ENCODE measurements at regions not wholly inside any gene's neighbourhood (a gene's known extent, or its start where the extent isn't known, plus 50 kb on each side); places are given as distances from the start of the nearest gene placed in this dataset.

- no peak overlapping the region for H2AFZ ChIP-seq (ENCODE audit: low read depth, low read length)
- H3K9me3 ChIP-seq (ENCODE audit: low read length), result no peaks in the 10 kb centered on the region
- H3K4me3 ChIP-seq (ENCODE audit: low read length), result no peak overlapping the region
- H3K36me3 ChIP-seq (ENCODE audit: insufficient read depth, low read length), result no peaks in the 10 kb centered on the region
- no peaks in the 10 kb centered on the region for H3K27me3 ChIP-seq (ENCODE audit: insufficient read depth, low read length)
- H3K4me1 ChIP-seq (ENCODE audit: insufficient read depth, low read length), result peaks cover 6% of the 10 kb centered on the region
Observed at GRCh38 chr5:74576941-74577456, 63.5 kb downstream of the ENC1 start.

DNA sequence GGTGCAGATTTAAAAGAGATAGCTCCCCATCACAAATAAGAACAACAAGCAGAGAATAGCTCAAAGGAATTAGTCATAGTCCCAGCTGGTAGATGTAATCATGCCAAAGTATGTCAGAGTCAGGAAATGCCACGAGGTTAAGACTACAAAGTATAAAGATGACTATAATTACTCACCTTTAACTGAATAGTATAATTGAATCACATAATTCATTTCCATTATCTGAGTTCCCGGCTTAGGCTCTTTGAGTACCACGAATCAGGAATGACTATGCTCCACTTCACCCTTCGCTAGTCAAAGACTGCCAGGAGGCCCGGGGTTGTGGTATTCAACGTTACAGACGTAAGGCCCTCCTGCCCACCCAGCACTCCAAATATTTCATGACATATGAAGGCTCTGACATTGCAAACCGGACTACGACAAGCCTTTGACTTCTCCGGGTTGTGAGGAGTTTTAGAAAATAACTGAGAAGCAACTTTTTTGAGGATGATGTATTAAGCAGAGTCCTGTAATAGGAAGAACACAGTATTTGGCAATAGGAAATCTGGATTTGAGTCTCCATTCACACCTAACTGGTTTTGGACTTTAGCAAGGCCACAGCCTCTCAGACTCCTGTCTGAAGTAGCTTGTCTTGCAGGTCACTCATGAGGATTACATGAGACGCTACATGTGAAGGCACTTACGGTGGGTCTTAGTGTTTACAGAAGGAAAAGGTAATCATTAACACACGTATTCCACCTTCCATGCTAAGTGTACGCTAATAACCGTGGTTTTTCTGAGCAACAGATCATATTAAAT, 64.6 kb downstream of the ENC1 start:
- no peak overlapping the region for H2AFZ ChIP-seq (ENCODE audit: low read depth, low read length)
- H3K4me1 ChIP-seq (ENCODE audit: insufficient read depth, low read length), result peaks cover 6% of the 10 kb centered on the region
- H3K27me3 ChIP-seq (ENCODE audit: insufficient read depth, low read length), result no peaks in the 10 kb centered on the region
- no peaks in the 10 kb centered on the region for H3K9me3 ChIP-seq (ENCODE audit: low read length)
- H3K36me3 ChIP-seq (ENCODE audit: insufficient read depth, low read length), result no peaks in the 10 kb centered on the region
- H3K4me3 ChIP-seq (ENCODE audit: low read length), result no peak overlapping the region

DNA sequence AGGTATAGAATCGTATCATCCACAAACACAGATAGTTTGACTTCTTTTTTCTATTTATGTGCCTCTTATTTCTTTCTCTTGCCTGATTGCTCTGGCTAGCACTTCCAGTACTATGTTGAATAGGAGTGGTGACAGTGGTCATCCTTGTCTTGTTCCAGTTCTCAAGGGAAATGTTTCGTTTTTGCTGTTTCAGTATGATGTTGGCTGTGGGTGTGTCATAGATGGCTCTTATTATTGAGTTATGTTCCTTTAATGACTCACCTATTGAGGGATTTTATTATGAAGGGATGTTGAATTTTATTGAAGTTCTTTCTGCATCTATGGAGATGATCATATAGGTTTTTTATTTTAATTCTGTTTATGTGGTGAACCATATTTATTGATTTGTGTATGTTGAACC, 70.3 kb downstream of the ENC1 start:
- Histone ChIP-seq H3K4me3 (ENCODE audit: low read length) (no peak overlapping the region), H3K4me1 (ENCODE audit: insufficient read depth, low read length) (peaks cover 23% of the 10 kb centered on the region), H3K9me3 (ENCODE audit: low read length) (no peaks in the 10 kb centered on the region), H2AFZ (ENCODE audit: low read depth, low read length) (no peak overlapping the region), H3K36me3 (ENCODE audit: insufficient read depth, low read length) (no peaks in the 10 kb centered on the region), H3K27me3 (ENCODE audit: insufficient read depth, low read length) (no peaks in the 10 kb centered on the region)

DNA sequence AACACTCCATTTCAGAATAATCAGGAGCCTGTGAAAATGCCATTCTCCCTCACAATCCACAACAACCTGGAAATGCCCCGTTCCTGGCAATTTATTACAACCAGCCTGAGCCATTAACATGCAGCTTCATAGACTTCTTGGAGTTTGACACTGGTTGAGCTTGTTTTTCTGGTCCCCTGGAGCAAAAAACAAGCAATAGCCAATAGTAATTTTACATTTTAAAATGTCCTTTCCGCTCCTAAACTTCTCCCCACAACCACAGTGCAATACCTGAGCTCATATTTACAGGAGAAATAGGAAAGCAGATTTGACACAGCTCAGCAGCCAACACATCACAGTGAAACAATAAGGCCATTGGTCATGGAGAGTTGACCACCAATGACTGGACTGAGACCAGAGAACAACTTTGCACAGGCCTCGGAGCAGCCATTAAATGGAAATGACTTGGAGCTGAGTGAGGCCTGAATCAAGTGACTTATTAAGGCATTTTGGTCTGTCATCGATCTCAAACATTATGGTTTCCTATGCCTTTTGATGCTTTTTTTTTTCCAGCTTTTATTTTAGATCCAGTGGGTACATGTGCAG, 73.0 kb downstream of the ENC1 start:
- H3K36me3 ChIP-seq (ENCODE audit: insufficient read depth, low read length), result no peaks in the 10 kb centered on the region
- H3K4me1 ChIP-seq (ENCODE audit: insufficient read depth, low read length), result peaks cover 23% of the 10 kb centered on the region
- H2AFZ ChIP-seq (ENCODE audit: low read depth, low read length), result no peak overlapping the region
- no peaks in the 10 kb centered on the region for H3K9me3 ChIP-seq (ENCODE audit: low read length)
- no peaks in the 10 kb centered on the region for H3K27me3 ChIP-seq (ENCODE audit: insufficient read depth, low read length)
- H3K4me3 ChIP-seq (ENCODE audit: low read length), result no peak overlapping the region

DNA sequence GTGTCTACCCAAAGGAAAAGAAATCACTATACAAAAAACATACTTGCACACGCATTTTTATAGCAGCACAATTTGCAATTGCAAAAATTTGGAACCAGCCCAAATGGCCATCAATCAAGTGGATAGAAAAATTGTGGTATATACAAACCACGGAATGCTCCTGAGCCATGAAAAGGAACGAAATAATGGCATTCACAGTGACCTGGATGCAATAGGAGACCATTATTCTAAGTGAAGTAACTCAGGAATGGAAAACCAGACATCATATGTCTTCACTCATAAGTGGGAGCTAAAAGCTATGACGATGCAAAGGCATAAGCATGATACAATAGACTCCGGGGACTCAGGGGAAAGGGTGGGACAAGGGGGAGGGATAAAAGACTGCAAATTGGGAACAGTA, 78.4 kb downstream of the ENC1 start:
- Histone ChIP-seq H2AFZ (ENCODE audit: low read depth, low read length) (no peak overlapping the region), H3K27me3 (ENCODE audit: insufficient read depth, low read length) (no peaks in the 10 kb centered on the region), H3K9me3 (ENCODE audit: low read length) (no peaks in the 10 kb centered on the region)

DNA sequence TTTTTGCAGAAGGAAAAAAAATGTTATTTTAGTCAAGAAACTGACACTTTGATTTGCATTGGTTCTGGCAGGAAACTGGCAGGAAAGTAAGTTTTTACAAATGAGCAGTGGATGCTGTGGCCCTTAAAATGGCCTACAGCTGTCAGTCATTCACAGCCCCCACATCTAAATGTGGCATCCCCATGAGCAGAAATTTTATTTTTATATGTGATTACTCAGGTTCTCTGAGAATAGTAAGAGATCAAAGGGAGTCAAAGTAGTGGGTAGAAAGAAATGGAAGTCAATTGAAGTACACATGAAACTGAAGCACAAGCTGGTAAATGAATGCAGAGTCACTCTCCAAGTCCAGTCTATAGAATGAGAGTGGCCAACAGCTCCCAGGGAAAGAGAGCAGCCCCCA, 80.3 kb downstream of the ENC1 start:
- Histone ChIP-seq H3K4me1 (ENCODE audit: insufficient read depth, low read length) (peaks cover 19% of the 10 kb centered on the region), H3K4me3 (ENCODE audit: low read length) (no peak overlapping the region), H3K36me3 (ENCODE audit: insufficient read depth, low read length) (no peaks in the 10 kb centered on the region), H3K9me3 (ENCODE audit: low read length) (no peaks in the 10 kb centered on the region), H2AFZ (ENCODE audit: low read depth, low read length) (no peak overlapping the region), H3K27me3 (ENCODE audit: insufficient read depth, low read length) (no peaks in the 10 kb centered on the region)

More for the DNA sequence above, 78.4 kb downstream of the ENC1 start:
- H3K36me3 ChIP-seq (ENCODE audit: insufficient read depth, low read length), result no peaks in the 10 kb centered on the region
- no peak overlapping the region for H3K4me3 ChIP-seq (ENCODE audit: low read length)
- H3K4me1 ChIP-seq (ENCODE audit: insufficient read depth, low read length), result peaks cover 19% of the 10 kb centered on the region

DNA sequence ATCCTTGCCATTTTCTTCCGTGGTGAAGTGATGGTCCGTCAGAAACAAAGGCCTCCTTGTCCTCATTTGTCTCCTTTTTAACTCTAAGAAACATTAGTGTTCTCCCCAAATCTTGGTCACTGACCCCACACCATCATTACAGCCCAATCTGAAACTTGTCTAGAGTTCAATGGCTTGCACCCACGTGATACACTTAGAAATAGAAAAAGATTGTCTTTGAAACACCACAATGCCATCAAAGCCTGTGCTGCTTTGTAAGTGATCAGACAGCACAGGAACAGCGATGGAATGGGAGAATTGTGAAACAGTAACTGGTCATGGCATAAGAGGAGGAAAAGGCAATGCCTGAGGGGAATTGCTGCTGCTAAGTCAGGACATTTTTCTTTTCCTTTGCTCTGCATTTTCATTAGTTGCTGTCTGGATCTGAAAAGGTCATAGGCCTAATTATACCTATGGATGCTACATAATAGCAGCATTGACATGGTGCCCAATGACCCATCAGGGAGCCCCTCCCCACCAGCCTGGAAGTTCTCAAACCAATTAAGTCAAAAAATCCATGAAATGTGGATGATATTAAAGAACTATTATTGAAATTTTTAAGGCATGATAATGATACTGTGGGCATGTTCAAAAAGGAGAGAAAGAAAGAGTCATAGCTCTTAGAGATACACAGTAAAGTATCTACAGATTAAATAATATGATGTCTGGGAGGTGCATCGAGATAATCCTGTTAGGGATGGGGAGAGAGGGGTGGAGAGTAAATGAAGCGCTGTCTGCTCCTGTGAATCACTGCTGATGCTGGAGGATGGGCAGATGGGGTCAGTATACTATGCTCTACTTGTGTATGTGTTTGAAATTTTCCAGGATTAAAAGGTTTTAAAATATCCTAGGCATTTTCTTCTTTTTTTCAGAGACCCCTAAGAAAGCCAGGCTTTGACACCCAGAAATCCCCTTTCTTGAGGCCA, 83.6 kb downstream of the ENC1 start:
- Histone ChIP-seq H3K36me3 (ENCODE audit: insufficient read depth, low read length) (no peaks in the 10 kb centered on the region), H2AFZ (ENCODE audit: low read depth, low read length) (no peak overlapping the region), H3K27me3 (ENCODE audit: insufficient read depth, low read length) (no peaks in the 10 kb centered on the region), H3K4me1 (ENCODE audit: insufficient read depth, low read length) (peaks cover 12% of the 10 kb centered on the region), H3K4me3 (ENCODE audit: low read length) (no peak overlapping the region), H3K9me3 (ENCODE audit: low read length) (no peaks in the 10 kb centered on the region)

DNA sequence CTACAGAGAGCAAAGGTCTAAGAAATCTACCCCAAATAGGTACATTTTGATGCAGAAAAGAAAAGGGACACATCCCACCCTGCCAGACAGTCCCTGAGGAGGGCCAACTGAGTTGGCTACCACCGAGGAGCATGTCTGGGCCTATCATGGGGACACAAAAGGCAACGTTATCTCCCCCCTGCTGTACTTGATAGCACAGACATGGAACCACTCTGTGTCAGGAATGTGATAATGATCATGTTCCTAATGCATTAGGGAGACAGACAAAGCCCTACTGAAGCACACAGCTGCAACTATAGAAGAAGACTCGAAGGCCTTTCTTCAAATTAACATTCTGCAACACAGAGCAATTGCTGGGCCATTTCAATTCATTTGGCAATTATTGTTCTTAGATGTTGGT, 84.5 kb downstream of the ENC1 start:
- no peaks in the 10 kb centered on the region for H3K36me3 ChIP-seq (ENCODE audit: insufficient read depth, low read length)
- peaks cover 12% of the 10 kb centered on the region for H3K4me1 ChIP-seq (ENCODE audit: insufficient read depth, low read length)
- H3K27me3 ChIP-seq (ENCODE audit: insufficient read depth, low read length), result no peaks in the 10 kb centered on the region
- no peaks in the 10 kb centered on the region for H3K9me3 ChIP-seq (ENCODE audit: low read length)
- peak overlapping the region; percentile 4 for H2AFZ ChIP-seq (ENCODE audit: low read depth, low read length)
- H3K4me3 ChIP-seq (ENCODE audit: low read length), result no peak overlapping the region

- peaks cover 12% of the 10 kb centered on the region for H3K4me1 ChIP-seq (ENCODE audit: insufficient read depth, low read length)
- H3K36me3 ChIP-seq (ENCODE audit: insufficient read depth, low read length), result no peaks in the 10 kb centered on the region
- H3K27me3 ChIP-seq (ENCODE audit: insufficient read depth, low read length), result no peaks in the 10 kb centered on the region
- no peak overlapping the region for H2AFZ ChIP-seq (ENCODE audit: low read depth, low read length)
- H3K9me3 ChIP-seq (ENCODE audit: low read length), result no peaks in the 10 kb centered on the region
- no peak overlapping the region for H3K4me3 ChIP-seq (ENCODE audit: low read length)
Observed at GRCh38 chr5:74552101-74552500, 88.4 kb downstream of the ENC1 start.

DNA sequence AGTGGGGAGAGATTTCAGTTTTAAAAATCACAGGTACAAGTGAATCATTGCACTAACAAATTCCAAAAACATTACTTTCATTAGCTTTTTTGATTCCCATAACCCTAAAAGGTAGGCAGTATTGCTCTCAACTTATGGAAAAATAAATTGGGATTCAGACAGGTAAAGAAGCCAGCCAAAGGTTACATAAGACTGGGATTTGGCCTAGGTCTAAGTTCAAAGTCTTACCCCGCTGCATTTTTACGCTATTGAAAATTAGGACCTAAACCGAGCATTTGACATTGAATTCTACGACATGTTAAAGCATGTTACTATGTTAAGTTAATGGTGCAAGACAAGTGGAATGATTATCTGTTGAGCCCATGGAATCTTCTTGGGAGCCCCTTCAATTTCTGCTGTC, 89.6 kb downstream of the ENC1 start:
- no peaks in the 10 kb centered on the region for H3K27me3 ChIP-seq (ENCODE audit: insufficient read depth, low read length)
- no peak overlapping the region for H3K4me3 ChIP-seq (ENCODE audit: low read length)
- H2AFZ ChIP-seq (ENCODE audit: low read depth, low read length), result no peak overlapping the region
- H3K36me3 ChIP-seq (ENCODE audit: insufficient read depth, low read length), result no peaks in the 10 kb centered on the region
- no peaks in the 10 kb centered on the region for H3K9me3 ChIP-seq (ENCODE audit: low read length)
- peaks cover 2% of the 10 kb centered on the region for H3K4me1 ChIP-seq (ENCODE audit: insufficient read depth, low read length)

- Histone ChIP-seq H2AFZ (ENCODE audit: low read depth, low read length) (no peak overlapping the region), H3K9me3 (ENCODE audit: low read length) (no peaks in the 10 kb centered on the region), H3K4me1 (ENCODE audit: insufficient read depth, low read length) (no peaks in the 10 kb centered on the region), H3K4me3 (ENCODE audit: low read length) (no peak overlapping the region), H3K36me3 (ENCODE audit: insufficient read depth, low read length) (no peaks in the 10 kb centered on the region), H3K27me3 (ENCODE audit: insufficient read depth, low read length) (no peaks in the 10 kb centered on the region)
Observed at GRCh38 chr5:74549384-74549783, 91.1 kb downstream of the ENC1 start.

- Histone ChIP-seq H2AFZ (ENCODE audit: low read depth, low read length) (no peak overlapping the region), H3K4me3 (ENCODE audit: low read length) (no peak overlapping the region), H3K4me1 (ENCODE audit: insufficient read depth, low read length) (peaks cover 13% of the 10 kb centered on the region), H3K9me3 (ENCODE audit: low read length) (no peaks in the 10 kb centered on the region), H3K27me3 (ENCODE audit: insufficient read depth, low read length) (no peaks in the 10 kb centered on the region), H3K36me3 (ENCODE audit: insufficient read depth, low read length) (no peaks in the 10 kb centered on the region)
Observed at GRCh38 chr5:74546796-74547195, 93.7 kb downstream of the ENC1 start.

DNA sequence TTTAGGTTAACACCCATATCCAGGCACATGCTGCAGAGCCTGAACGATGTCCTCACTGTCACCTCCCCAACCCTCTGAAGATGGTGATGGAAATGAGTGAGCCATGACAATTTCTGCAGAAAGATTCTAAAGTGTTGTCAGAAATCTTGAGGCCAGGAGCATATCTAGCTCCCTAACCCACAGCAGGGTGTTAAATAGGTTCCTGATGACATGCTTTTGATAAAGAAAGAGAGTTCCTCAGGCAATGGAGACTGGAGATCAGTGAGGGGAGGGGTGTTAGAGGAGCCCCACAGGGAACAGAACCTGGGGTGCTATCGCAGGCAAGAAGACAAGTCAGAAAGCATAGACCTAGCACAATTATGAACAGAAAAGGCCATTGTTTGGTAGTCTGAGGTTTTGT, 95.7 kb downstream of the ENC1 start:
- Histone ChIP-seq H3K27me3 (ENCODE audit: insufficient read depth, low read length) (no peaks in the 10 kb centered on the region), H3K9me3 (ENCODE audit: low read length) (no peaks in the 10 kb centered on the region), H3K36me3 (ENCODE audit: insufficient read depth, low read length) (no peaks in the 10 kb centered on the region), H3K4me1 (ENCODE audit: insufficient read depth, low read length) (peaks cover 13% of the 10 kb centered on the region), H2AFZ (ENCODE audit: low read depth, low read length) (no peak overlapping the region), H3K4me3 (ENCODE audit: low read length) (no peak overlapping the region)

Measured in neuron (in vitro differentiated cells).